NCI-H2029 (cell line): ENCODE measurements at regions not wholly inside any gene's neighbourhood (a gene's known extent, or its start where the extent isn't known, plus 50 kb on each side); places are given as distances from the start of the nearest gene placed in this dataset.
"Not testable (repeated sequence)": the region's sequence is repeated elsewhere in the genome, so short reads cannot be mapped to it uniquely, and the experiment has no call there.

Experiments used
- DNase-seq: peaks from one replicate; lab custom pipeline; 2025; lab: John Stamatoyannopoulos, UW

- DNase-seq: not testable (repeated sequence)
Measured at GRCh38 chr5:52165806-52166205, 621.9 kb upstream of the ITGA1 start.

GRCh38 chr5:52173133-52173532 is 614.6 kb upstream of the ITGA1 start:
- no peak for DNase-seq

GRCh38 chr5:52177193-52177592 is 610.5 kb upstream of the ITGA1 start:
- no peak for DNase-seq

- no peak for DNase-seq
Measured at GRCh38 chr5:52181403-52181802, 606.3 kb upstream of the ITGA1 start.

- DNase-seq: no peak
Measured at GRCh38 chr5:52190737-52191136, 597.0 kb upstream of the ITGA1 start.

GRCh38 chr5:52199833-52200232 is 587.9 kb upstream of the ITGA1 start:
- DNase-seq: no peak

GRCh38 chr5:52202256-52202655 is 585.5 kb upstream of the ITGA1 start:
- no peak for DNase-seq

GRCh38 chr5:52204310-52204709 is 583.4 kb upstream of the ITGA1 start:
- no peak for DNase-seq
